ENCODE measurements at regions not wholly inside any gene's neighbourhood (a gene's known extent, or its start where the extent isn't known, plus 50 kb on each side); places are given as distances from the start of the nearest gene placed in this dataset.

DNA sequence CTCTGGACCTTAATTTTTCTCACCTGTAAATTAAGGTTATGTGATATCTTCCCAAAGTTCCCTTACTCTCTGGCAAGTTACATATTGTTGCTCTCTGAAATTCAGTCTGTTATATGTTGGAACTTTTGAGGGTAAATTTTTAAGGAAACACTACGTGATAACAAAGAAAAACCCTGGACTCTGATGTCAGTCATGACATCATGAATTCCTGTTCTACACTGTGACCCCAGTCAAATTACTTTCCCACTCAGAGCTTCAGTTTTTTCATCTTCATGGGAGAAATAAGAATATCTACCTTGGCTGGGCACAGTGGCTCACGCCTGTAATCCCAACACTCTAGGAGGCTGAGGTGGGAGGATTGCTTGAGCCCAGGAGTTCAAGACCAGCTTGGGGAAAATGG, 164.6 kb upstream of the RALGAPA2 start:
- TF ChIP-seq, protein P1, sequence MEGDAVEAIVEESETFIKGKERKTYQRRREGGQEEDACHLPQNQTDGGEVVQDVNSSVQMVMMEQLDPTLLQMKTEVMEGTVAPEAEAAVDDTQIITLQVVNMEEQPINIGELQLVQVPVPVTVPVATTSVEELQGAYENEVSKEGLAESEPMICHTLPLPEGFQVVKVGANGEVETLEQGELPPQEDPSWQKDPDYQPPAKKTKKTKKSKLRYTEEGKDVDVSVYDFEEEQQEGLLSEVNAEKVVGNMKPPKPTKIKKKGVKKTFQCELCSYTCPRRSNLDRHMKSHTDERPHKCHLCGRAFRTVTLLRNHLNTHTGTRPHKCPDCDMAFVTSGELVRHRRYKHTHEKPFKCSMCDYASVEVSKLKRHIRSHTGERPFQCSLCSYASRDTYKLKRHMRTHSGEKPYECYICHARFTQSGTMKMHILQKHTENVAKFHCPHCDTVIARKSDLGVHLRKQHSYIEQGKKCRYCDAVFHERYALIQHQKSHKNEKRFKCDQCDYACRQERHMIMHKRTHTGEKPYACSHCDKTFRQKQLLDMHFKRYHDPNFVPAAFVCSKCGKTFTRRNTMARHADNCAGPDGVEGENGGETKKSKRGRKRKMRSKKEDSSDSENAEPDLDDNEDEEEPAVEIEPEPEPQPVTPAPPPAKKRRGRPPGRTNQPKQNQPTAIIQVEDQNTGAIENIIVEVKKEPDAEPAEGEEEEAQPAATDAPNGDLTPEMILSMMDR (IDR thresholded peaks at IDR 0.05) = no peak
- no peak for TF ChIP-seq POLR2A (IDR thresholded peaks at IDR 0.05)

All from adrenal gland (tissue), 5 donors.